ENCODE measurements at regions not wholly inside any gene's neighbourhood (a gene's known extent, or its start where the extent isn't known, plus 50 kb on each side); places are given as distances from the start of the nearest gene placed in this dataset.

DNA sequence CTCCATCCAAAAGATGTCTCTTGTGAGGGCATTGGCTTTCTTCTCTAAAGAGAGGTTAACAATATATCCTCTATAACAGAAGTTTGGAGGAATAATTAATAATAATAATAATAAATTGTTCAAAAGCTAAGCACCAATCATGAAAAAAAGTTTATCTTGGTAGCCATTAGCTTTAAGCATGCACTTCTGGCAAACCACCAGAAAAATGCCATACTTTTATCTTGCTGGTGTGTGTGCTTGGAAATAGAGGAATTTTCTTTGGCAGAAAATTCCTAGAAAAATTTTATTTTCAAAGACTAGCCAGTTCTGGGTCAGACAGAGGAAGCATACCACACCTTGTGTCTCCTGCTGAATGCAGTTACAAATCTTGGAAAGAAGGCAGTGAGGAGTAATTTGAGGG lies 52.5 kb upstream of the NPY start:
- no peak for FAIRE-seq
- TF ChIP-seq, protein P1, sequence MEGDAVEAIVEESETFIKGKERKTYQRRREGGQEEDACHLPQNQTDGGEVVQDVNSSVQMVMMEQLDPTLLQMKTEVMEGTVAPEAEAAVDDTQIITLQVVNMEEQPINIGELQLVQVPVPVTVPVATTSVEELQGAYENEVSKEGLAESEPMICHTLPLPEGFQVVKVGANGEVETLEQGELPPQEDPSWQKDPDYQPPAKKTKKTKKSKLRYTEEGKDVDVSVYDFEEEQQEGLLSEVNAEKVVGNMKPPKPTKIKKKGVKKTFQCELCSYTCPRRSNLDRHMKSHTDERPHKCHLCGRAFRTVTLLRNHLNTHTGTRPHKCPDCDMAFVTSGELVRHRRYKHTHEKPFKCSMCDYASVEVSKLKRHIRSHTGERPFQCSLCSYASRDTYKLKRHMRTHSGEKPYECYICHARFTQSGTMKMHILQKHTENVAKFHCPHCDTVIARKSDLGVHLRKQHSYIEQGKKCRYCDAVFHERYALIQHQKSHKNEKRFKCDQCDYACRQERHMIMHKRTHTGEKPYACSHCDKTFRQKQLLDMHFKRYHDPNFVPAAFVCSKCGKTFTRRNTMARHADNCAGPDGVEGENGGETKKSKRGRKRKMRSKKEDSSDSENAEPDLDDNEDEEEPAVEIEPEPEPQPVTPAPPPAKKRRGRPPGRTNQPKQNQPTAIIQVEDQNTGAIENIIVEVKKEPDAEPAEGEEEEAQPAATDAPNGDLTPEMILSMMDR (IDR thresholded peaks at IDR 0.05; ENCODE audit: extremely low read depth in 1 of 2, insufficient read depth in 1 of 2, low read depth in 1 of 2, low read length in 2 of 2), result no peak
- TF ChIP-seq, protein P2, sequence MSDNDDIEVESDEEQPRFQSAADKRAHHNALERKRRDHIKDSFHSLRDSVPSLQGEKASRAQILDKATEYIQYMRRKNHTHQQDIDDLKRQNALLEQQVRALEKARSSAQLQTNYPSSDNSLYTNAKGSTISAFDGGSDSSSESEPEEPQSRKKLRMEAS (IDR thresholded peaks at IDR 0.05; ENCODE audit: insufficient read depth, insufficient read length), result no peak
- TF ChIP-seq EZH2 (IDR thresholded peaks at IDR 0.05; ENCODE audit: borderline replicate concordance, low read depth, low read length, severe bottlenecking) (no peak), MYC (IDR thresholded peaks at IDR 0.05; ENCODE audit: low read depth, low read length) (no peak), POLR2AphosphoS5 (IDR thresholded peaks at IDR 0.05; ENCODE audit: insufficient read depth, low read depth, low read length) (no peak), FOS (IDR thresholded peaks at IDR 0.05; ENCODE audit: borderline replicate concordance, insufficient read depth, low read length) (no peak), POLR2A (IDR thresholded peaks at IDR 0.05; ENCODE audit: low read depth, low read length) (no peak), JUN (IDR thresholded peaks at IDR 0.05; ENCODE audit: borderline replicate concordance, insufficient read depth, insufficient read length, low read depth) (no peak), GATA2 (IDR thresholded peaks at IDR 0.05; ENCODE audit: insufficient read depth, insufficient read length, low read depth, low read length) (no peak)
- H3K9me3 ChIP-seq (replicated peaks; ENCODE audit: control insufficient read depth, insufficient read depth, low read length), result no peaks in the 10 kb centered on the region
- H3K4me1 ChIP-seq (ENCODE audit: control insufficient read depth, extremely low read depth, insufficient read depth, low read length), result no peaks in the 10 kb centered on the region
- no peaks in the 10 kb centered on the region for H3K79me2 ChIP-seq (ENCODE audit: control insufficient read depth, insufficient read depth, low read length)
- H3K4me2 ChIP-seq (ENCODE audit: insufficient read depth, low read length), result no peak overlapping the region
- no peak overlapping the region for H3K27ac ChIP-seq (ENCODE audit: insufficient read depth, low read depth, low read length)
- no peak for DNase-seq (ENCODE audit: low read depth, low spot score)
- dilution Hi-C loops (cut with MboI; ENCODE audit: extremely low pct_ligation_motif_present, low sequenced_read_pairs), result no loop called here
- no peaks in the 10 kb centered on the region for H3K36me3 ChIP-seq (ENCODE audit: control insufficient read depth in 2 of 2, extremely low read depth in 1 of 2, insufficient read depth in 2 of 2, low read length in 2 of 2)
- no peak overlapping the region for H3K4me3 ChIP-seq (replicated peaks in 1 of 3; ENCODE audit: insufficient read depth in 1 of 3, low read depth in 1 of 3, low read length in 3 of 3)
- H3K9me1 ChIP-seq (replicated peaks; ENCODE audit: control insufficient read depth, extremely low read depth, insufficient read depth, low read length), result no peaks in the 10 kb centered on the region
- no TSS peak for BruUV-seq (replicated peaks)
- H4K20me1 ChIP-seq (replicated peaks; ENCODE audit: control insufficient read depth, extremely low read depth, insufficient read depth, low read length), result no peaks in the 10 kb centered on the region
- intact Hi-C loops (cut with micrococcal nuclease), result no loop called here
- ChIA-PET POLR2A (no interaction called here), CTCF (no interaction called here)
- no peaks in the 10 kb centered on the region for H3K27me3 ChIP-seq (ENCODE audit: control insufficient read depth in 2 of 2, insufficient read depth in 2 of 2, low read length in 2 of 2)
- H2AFZ ChIP-seq (ENCODE audit: low read depth, low read length), result no peak overlapping the region
- H3K9ac ChIP-seq (replicated peaks; ENCODE audit: extremely low read depth, insufficient read depth, low read length), result no peak overlapping the region

Data from endothelial cell of umbilical vein (primary cell).